ENCODE measurements at regions not wholly inside any gene's neighbourhood (a gene's known extent, or its start where the extent isn't known, plus 50 kb on each side); places are given as distances from the start of the nearest gene placed in this dataset.

DNA sequence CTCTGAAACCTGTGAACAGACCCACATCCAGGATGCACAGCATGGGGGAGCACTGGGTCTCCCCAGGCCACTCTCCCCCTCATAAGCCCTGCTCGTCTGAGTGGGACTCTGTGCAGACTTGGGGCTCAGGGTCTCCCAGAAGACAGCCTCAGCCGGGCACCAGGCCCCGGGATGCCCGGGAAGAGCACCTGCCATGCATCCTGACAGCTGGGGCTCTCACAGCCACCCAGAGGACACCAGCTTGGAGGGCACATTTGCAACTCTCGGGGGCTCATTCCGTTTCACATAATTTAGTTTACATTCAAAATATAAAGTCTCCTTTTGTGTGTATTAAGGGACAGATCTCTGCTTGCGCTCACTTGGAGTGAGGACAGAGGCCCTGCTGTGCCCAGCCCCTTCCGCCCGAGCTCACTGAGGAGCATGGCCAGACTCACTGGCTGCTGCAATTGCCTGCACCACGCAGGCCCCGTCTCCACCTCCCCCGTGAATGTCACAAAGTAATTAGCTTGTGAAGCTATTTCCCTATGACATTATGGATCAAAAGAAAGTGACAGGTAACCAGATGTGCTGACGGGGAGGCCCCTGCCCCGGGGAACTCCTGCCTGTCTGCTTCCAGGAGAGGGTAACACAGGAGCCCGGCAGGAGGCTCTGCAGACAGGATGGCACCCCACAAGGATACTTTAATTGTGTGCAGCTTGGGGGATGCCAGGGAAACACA is 275.6 kb downstream of the BRD1 start:
- DNase-seq (peak in 1 of 5 donors; percentile 14), ATAC-seq (no peak)
- Histone ChIP-seq H3K27me3 (peaks cover 0 to 10% (median 0%) of the 10 kb centered on the region in 9 donors), H3K9me3 (peaks cover 0 to 17% (median 6%) of the 10 kb centered on the region in 12 donors), H3K4me1 (peaks cover 0 to 7% (median 0%) of the 10 kb centered on the region in 12 donors), H3K4me3 (no peak overlapping the region), H3K36me3 (no peaks in the 10 kb centered on the region), H3K27ac (no peak overlapping the region)
- no peak for TF ChIP-seq POLR2A (IDR thresholded peaks at IDR 0.05)
- TF ChIP-seq, protein P1, sequence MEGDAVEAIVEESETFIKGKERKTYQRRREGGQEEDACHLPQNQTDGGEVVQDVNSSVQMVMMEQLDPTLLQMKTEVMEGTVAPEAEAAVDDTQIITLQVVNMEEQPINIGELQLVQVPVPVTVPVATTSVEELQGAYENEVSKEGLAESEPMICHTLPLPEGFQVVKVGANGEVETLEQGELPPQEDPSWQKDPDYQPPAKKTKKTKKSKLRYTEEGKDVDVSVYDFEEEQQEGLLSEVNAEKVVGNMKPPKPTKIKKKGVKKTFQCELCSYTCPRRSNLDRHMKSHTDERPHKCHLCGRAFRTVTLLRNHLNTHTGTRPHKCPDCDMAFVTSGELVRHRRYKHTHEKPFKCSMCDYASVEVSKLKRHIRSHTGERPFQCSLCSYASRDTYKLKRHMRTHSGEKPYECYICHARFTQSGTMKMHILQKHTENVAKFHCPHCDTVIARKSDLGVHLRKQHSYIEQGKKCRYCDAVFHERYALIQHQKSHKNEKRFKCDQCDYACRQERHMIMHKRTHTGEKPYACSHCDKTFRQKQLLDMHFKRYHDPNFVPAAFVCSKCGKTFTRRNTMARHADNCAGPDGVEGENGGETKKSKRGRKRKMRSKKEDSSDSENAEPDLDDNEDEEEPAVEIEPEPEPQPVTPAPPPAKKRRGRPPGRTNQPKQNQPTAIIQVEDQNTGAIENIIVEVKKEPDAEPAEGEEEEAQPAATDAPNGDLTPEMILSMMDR (IDR thresholded peaks at IDR 0.05) = no peak
- intact Hi-C loops (cut with DNase I) = no loop called here
- WGBS, 4 donors = 51 to 63% (median 60%) methylated on average over 12 to 15 of the region's 15 CpGs

DNA sequence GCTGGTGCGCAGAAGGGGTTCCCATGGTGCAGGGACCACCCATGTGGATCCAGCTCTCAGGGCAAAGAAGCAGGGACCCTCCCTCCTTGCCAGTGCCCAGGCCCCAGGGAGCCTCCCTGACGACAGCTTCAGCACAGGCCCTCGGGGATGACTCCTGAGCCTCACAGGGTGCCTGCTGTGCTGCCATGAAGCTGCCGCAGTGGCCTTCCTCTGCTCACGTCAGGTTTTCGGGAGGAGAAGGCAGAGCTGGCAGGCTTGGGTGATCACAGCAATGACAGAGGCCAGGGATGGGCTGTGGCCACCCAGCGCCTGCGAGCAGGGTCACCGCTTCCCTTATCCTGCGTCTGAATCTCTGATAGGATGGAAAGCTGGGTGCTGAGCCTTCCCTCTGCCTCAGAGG is 276.2 kb downstream of the BRD1 start:
- ATAC-seq (no peak), DNase-seq (no peak)
- 88 to 95% (median 91%) methylated on average over 8 to 10 of the region's 10 CpGs for WGBS, 4 donors
- Histone ChIP-seq H3K27me3 (peaks cover 0 to 10% (median 0%) of the 10 kb centered on the region in 9 donors), H3K27ac (no peak overlapping the region), H3K4me1 (peaks cover 0 to 7% (median 0%) of the 10 kb centered on the region in 12 donors), H3K4me3 (no peak overlapping the region), H3K36me3 (no peaks in the 10 kb centered on the region), H3K9me3 (peaks cover 0 to 18% (median 8%) of the 10 kb centered on the region in 12 donors)
- intact Hi-C loops (cut with DNase I) = no loop called here
- TF ChIP-seq POLR2A (IDR thresholded peaks at IDR 0.05) = no peak
- TF ChIP-seq, protein P1 (IDR thresholded peaks at IDR 0.05) = no peak

DNA sequence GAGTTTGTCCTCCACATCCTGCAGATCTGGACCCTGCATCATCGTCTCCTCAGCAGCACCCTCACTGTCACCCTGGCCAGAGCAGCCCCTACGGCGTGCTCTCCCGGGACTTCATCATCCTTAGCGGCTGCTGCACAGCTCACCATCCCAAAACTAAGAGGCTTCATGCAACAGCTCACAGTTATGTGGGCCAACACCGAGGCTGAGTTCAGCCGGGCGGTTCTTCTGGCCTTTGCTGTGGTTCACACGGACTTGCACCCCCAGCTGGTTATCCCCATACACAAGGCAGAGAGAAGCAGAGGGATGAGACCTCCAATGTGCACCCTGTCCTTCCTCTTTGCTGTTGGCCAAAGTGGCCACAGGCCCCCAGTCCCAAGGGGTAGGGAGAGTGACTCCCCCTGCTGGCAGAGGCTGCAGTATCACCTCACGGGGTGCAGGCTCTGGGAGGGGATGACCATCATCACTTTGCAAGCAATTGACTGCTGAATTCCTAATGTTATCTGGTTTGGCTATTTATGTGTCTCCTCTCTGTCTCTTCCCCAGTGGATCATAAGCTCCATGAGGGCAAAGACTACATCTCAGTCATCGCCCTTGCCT is 276.8 kb downstream of the BRD1 start:
- Histone ChIP-seq H3K36me3 (no peaks in the 10 kb centered on the region), H3K27ac (no peak overlapping the region), H3K27me3 (peaks cover 0 to 10% (median 0%) of the 10 kb centered on the region in 9 donors), H3K4me3 (no peak overlapping the region), H3K4me1 (peaks cover 0 to 7% (median 0%) of the 10 kb centered on the region in 12 donors), H3K9me3 (peaks cover 0 to 18% (median 8%) of the 10 kb centered on the region in 12 donors)
- intact Hi-C loops (cut with DNase I) = no loop called here
- TF ChIP-seq, protein P1 (IDR thresholded peaks at IDR 0.05) = no peak
- no peak for TF ChIP-seq POLR2A (IDR thresholded peaks at IDR 0.05)
- 85 to 96% (median 92%) methylated on average over 11 of the region's 11 CpGs for WGBS, 4 donors
- DNase-seq = peak in 1 of 5 donors; percentile 27
- no peak for ATAC-seq

DNA sequence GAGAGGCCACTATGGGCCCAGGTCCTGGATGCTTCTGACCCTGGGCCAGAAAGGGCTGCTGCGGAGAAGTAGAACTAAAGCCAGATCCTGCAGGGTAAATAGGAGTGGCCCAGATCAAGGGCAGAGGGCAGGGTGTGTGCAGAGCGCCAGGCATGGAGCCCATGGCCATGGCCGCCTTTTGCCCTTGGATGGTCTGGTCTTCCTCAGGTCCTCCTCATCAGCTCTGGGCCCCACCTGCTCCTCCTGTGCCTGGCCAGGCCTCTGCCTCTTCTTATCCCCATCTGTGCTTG is 277.6 kb downstream of the BRD1 start:
- no peak for DNase-seq
- Histone ChIP-seq H3K9me3 (peaks cover 0 to 18% (median 8%) of the 10 kb centered on the region in 12 donors), H3K36me3 (no peaks in the 10 kb centered on the region), H3K27ac (no peak overlapping the region), H3K4me3 (no peak overlapping the region), H3K27me3 (peaks cover 0 to 10% (median 0%) of the 10 kb centered on the region in 9 donors), H3K4me1 (peaks cover 0 to 7% (median 0%) of the 10 kb centered on the region in 12 donors)
- TF ChIP-seq, protein P1 (IDR thresholded peaks at IDR 0.05) = no peak
- TF ChIP-seq POLR2A (IDR thresholded peaks at IDR 0.05) = no peak
- WGBS, 4 donors = 85 to 95% (median 94%) methylated on average over 3 of the region's 3 CpGs
- intact Hi-C loops (cut with DNase I) = no loop called here
- ATAC-seq = no peak

Data from heart left ventricle (tissue), 16 donors.